DOHH2 (cell line): ENCODE measurements at regions not wholly inside any gene's neighbourhood (a gene's known extent, or its start where the extent isn't known, plus 50 kb on each side); places are given as distances from the start of the nearest gene placed in this dataset.
"Not testable (repeated sequence)": the region's sequence is repeated elsewhere in the genome, so short reads cannot be mapped to it uniquely, and the experiment has no call there.

ENCODE experiments used
- H3F3A ChIP-seq: fragments of 200-600 bp; sonication (generic), shearing (Covaris generic); 2 replicates; pipeline ENCODE4 v1.6.0; 2016; ENCODE audit warnings: antibody characterized with exemption, mild to moderate bottlenecking; ENCODE audit not compliant: control insufficient read depth, insufficient read depth
- H3K27ac ChIP-seq: fragments of 200-600 bp; sonication (generic); 2 replicates; pipeline ENCODE4 v1.5.1; 2014; ENCODE audit warnings: low read depth, mild to moderate bottlenecking, low read length, moderate library complexity
- H3K27me3 ChIP-seq: fragments of 200-600 bp; sonication (generic); 2 replicates; pipeline ENCODE4 v1.6.1; 2014; ENCODE audit warnings: mild to moderate bottlenecking, low read length, mixed read lengths; ENCODE audit not compliant: control insufficient read depth
- H3K36me3 ChIP-seq: fragments of 200-600 bp; sonication (generic); 2 replicates; pipeline ENCODE4 v1.6.1; 2014; ENCODE audit warnings: mild to moderate bottlenecking, low read length, moderate library complexity, mixed read lengths; ENCODE audit not compliant: control insufficient read depth
- H3K4me1 ChIP-seq: fragments of 200-600 bp; sonication (generic); 2 replicates; pipeline ENCODE4 v1.6.1; 2014; ENCODE audit warnings: mild to moderate bottlenecking, low read length, mixed read lengths; ENCODE audit not compliant: control insufficient read depth
- H3K4me2 ChIP-seq: fragments of 200-600 bp; sonication (generic); 2 replicates; pipeline ENCODE4 v1.6.0; 2014; ENCODE audit warnings: mild to moderate bottlenecking, low read length, moderate library complexity
- H3K4me3 ChIP-seq: fragments of 200-600 bp; sonication (generic); 2 replicates; pipeline ENCODE4 v1.5.1; 2014; ENCODE audit warnings: mild to moderate bottlenecking, low read length, mixed read lengths
- H3K79me2 ChIP-seq: fragments of 200-600 bp; sonication (generic); 2 replicates; pipeline ENCODE4 v1.6.1; 2014; ENCODE audit warnings: mild to moderate bottlenecking, low read length, mixed read lengths; ENCODE audit not compliant: control insufficient read depth
- H3K9me2 ChIP-seq: fragments of 200-600 bp; sonication (generic); replicated peaks from 2 replicates; pipeline ENCODE4 v1.6.1; 2014; ENCODE audit warnings: mild to moderate bottlenecking, low read length, mixed read lengths; ENCODE audit not compliant: control insufficient read depth
- H3K9me3 ChIP-seq: fragments of 200-600 bp; sonication (generic); 2 replicates; pipeline ENCODE4 v1.6.1; 2014; ENCODE audit warnings: antibody characterized with exemption, low read length, mixed read lengths; ENCODE audit not compliant: control insufficient read depth, insufficient read depth
- H4K20me1 ChIP-seq: fragments of 200-600 bp; sonication (generic); 2 replicates; pipeline ENCODE4 v1.6.0; 2014; ENCODE audit warnings: low read depth, mild to moderate bottlenecking, antibody characterized with exemption, low read length, moderate library complexity; ENCODE audit not compliant: control insufficient read depth, insufficient read depth
- CTCF ChIP-seq: fragments of 200-600 bp; sonication (generic); IDR thresholded peaks from one replicate; pipeline ENCODE4 v1.5.1; 2014; ENCODE audit warnings: antibody characterized with exemption, mild to moderate bottlenecking, low read depth, low read length; ENCODE audit not compliant: poor library complexity, severe bottlenecking
- EZH2phosphoT487 ChIP-seq: fragments of 200-600 bp; sonication (generic); IDR thresholded peaks from 2 replicates; pipeline ENCODE4 v1.6.1; 2017; ENCODE audit warnings: borderline replicate concordance, mild to moderate bottlenecking, antibody characterized with exemption, low read length, moderate library complexity, mixed read lengths

GRCh38 chr6:141056945-141057625, 1075.6 kb upstream of the GJE1 start:
- Histone ChIP-seq H3K4me2 (no peak overlapping the region), H4K20me1 (no peaks in the 10 kb centered on the region), H3K27me3 (no peaks in the 10 kb centered on the region), H3K4me3 (no peak overlapping the region), H3K79me2 (no peaks in the 10 kb centered on the region), H3K27ac (no peak overlapping the region), H3K9me2 (no peaks in the 10 kb centered on the region), H3K4me1 (no peaks in the 10 kb centered on the region), H3K36me3 (no peaks in the 10 kb centered on the region), H3F3A (no peaks in the 10 kb centered on the region), H3K9me3 (no peaks in the 10 kb centered on the region)
- TF ChIP-seq CTCF (no peak), EZH2phosphoT487 (no peak)

- TF ChIP-seq CTCF: no peak
- TF ChIP-seq EZH2phosphoT487: no peak
- no peaks in the 10 kb centered on the region for H4K20me1 ChIP-seq
These were observed 1082.3 kb upstream of the GJE1 start for GRCh38 chr6:141050471-141050870.

GRCh38 chr6:141048451-141048850, 1084.3 kb upstream of the GJE1 start:
- H3K9me3 ChIP-seq: no peaks in the 10 kb centered on the region
- H3K4me1 ChIP-seq: no peaks in the 10 kb centered on the region
- no peak for TF ChIP-seq EZH2phosphoT487
- TF ChIP-seq CTCF: no peak
- H3K27ac ChIP-seq: no peak overlapping the region
- H3K4me2 ChIP-seq: no peak overlapping the region
- H3K4me3 ChIP-seq: no peak overlapping the region
- no peaks in the 10 kb centered on the region for H3F3A ChIP-seq
- no peaks in the 10 kb centered on the region for H3K79me2 ChIP-seq
- no peaks in the 10 kb centered on the region for H3K36me3 ChIP-seq
- H3K27me3 ChIP-seq: no peaks in the 10 kb centered on the region
- no peaks in the 10 kb centered on the region for H4K20me1 ChIP-seq
- H3K9me2 ChIP-seq: no peaks in the 10 kb centered on the region

More at GRCh38 chr6:141050471-141050870, 1082.3 kb upstream of the GJE1 start:
- no peaks in the 10 kb centered on the region for H3K27me3 ChIP-seq
- no peaks in the 10 kb centered on the region for H3K9me2 ChIP-seq
- H3K79me2 ChIP-seq: no peaks in the 10 kb centered on the region
- no peaks in the 10 kb centered on the region for H3K4me1 ChIP-seq
- no peaks in the 10 kb centered on the region for H3F3A ChIP-seq
- H3K27ac ChIP-seq: no peak overlapping the region
- H3K4me2 ChIP-seq: no peak overlapping the region
- no peaks in the 10 kb centered on the region for H3K9me3 ChIP-seq
- H3K4me3 ChIP-seq: no peak overlapping the region
- no peaks in the 10 kb centered on the region for H3K36me3 ChIP-seq

GRCh38 chr6:141046496-141046895, 1086.2 kb upstream of the GJE1 start:
- H3K4me1 ChIP-seq, H3K9me3 ChIP-seq, H3K79me2 ChIP-seq, H3K9me2 ChIP-seq, H3F3A ChIP-seq, H3K36me3 ChIP-seq, H4K20me1 ChIP-seq, H3K4me3 ChIP-seq, H3K27ac ChIP-seq, H3K4me2 ChIP-seq, H3K27me3 ChIP-seq: not testable (repeated sequence)
